ENCODE measurements at regions not wholly inside any gene's neighbourhood (a gene's known extent, or its start where the extent isn't known, plus 50 kb on each side); places are given as distances from the start of the nearest gene placed in this dataset.

DNA sequence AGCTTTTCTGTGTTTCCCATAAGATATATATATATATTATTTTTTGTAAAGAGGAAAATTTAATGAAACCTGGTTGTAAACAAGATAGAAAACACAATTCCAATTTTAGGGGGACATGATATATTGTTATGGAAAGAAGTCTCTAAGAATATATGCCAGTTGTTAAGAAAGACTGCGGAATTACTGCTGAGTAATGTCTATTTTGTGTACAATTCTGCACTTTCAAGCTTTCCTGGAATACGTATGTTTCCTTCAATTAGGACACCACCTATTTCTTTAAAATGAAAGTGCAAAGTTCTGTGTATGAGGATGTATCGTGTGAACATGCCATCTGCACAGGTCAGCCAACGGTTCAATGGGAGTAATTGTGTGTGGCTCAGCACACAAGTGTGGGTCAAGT, 760.2 kb downstream of the BRD1 start:
- FAIRE-seq: no peak
- TF ChIP-seq, protein P1, sequence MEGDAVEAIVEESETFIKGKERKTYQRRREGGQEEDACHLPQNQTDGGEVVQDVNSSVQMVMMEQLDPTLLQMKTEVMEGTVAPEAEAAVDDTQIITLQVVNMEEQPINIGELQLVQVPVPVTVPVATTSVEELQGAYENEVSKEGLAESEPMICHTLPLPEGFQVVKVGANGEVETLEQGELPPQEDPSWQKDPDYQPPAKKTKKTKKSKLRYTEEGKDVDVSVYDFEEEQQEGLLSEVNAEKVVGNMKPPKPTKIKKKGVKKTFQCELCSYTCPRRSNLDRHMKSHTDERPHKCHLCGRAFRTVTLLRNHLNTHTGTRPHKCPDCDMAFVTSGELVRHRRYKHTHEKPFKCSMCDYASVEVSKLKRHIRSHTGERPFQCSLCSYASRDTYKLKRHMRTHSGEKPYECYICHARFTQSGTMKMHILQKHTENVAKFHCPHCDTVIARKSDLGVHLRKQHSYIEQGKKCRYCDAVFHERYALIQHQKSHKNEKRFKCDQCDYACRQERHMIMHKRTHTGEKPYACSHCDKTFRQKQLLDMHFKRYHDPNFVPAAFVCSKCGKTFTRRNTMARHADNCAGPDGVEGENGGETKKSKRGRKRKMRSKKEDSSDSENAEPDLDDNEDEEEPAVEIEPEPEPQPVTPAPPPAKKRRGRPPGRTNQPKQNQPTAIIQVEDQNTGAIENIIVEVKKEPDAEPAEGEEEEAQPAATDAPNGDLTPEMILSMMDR (IDR thresholded peaks at IDR 0.05; ENCODE audit: insufficient read depth, low read length, severe bottlenecking): no peak
- H3K4me3 ChIP-seq (ENCODE audit: low read depth, low read length): no peak overlapping the region
- DNase-seq (ENCODE audit: low read depth): no peak
- H3K27me3 ChIP-seq (ENCODE audit: control insufficient read depth, insufficient read depth, low read length): no peaks in the 10 kb centered on the region
- no peaks in the 10 kb centered on the region for H3K36me3 ChIP-seq (ENCODE audit: control insufficient read depth, insufficient read depth, low read length)

- FAIRE-seq: no peak
- H3K27me3 ChIP-seq (ENCODE audit: control insufficient read depth, insufficient read depth, low read length): no peaks in the 10 kb centered on the region
- TF ChIP-seq, protein P1 (IDR thresholded peaks at IDR 0.05; ENCODE audit: insufficient read depth, low read length, severe bottlenecking): no peak
- DNase-seq (ENCODE audit: low read depth): no peak
- H3K36me3 ChIP-seq (ENCODE audit: control insufficient read depth, insufficient read depth, low read length): no peaks in the 10 kb centered on the region
- no peak overlapping the region for H3K4me3 ChIP-seq (ENCODE audit: low read depth, low read length)
These were observed 761.1 kb downstream of the BRD1 start for GRCh38 chr22:49066619-49067018.

DNA sequence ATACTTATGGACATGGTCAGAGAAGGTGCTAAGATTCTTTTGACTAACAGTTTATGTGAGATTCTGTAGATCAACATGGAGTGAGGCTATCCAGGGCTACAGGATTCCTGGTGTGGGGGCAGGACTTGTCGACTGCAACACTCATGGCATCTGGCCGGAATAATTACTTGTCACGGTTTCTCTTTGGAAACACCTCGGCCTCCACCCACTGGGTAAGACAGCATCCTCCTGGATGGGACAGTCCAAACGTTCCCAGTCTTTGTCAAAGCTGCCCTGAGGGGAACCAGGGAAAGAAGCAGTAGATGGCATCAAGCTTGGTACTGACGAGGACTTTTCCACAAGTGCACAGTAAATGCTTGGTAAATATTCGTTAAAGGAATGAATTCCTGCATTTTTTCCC, 762.8 kb downstream of the BRD1 start:
- Histone ChIP-seq H3K36me3 (ENCODE audit: control insufficient read depth, insufficient read depth, low read length) (no peaks in the 10 kb centered on the region), H3K4me3 (ENCODE audit: low read depth, low read length) (no peak overlapping the region), H3K27me3 (ENCODE audit: control insufficient read depth, insufficient read depth, low read length) (no peaks in the 10 kb centered on the region)
- TF ChIP-seq, protein P1 (IDR thresholded peaks at IDR 0.05; ENCODE audit: insufficient read depth, low read length, severe bottlenecking): no peak
- no peak for DNase-seq (ENCODE audit: low read depth)
- no peak for FAIRE-seq

DNA sequence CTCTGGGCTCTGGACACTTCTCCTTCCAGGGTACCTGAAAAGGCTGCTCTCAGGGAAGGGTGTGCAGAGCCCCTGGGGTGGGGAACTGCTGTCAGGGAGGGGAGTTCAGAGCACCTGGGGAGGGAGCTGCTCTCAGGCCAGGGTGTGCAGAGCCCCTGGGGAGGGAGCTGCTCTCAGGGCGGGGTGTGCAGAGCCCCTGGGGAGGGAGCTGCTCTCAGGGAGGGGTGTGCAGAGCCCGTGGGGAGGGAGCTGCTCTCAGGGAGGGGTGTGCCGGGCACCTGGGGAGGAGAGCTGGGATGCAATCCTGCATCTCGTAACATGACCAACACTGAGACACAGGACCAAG, 764.2 kb downstream of the BRD1 start:
- DNase-seq (ENCODE audit: low read depth) (no peak), FAIRE-seq (no peak)
- Histone ChIP-seq H3K27me3 (ENCODE audit: control insufficient read depth, insufficient read depth, low read length) (no peaks in the 10 kb centered on the region), H3K36me3 (ENCODE audit: control insufficient read depth, insufficient read depth, low read length) (no peaks in the 10 kb centered on the region), H3K4me3 (ENCODE audit: low read depth, low read length) (no peak overlapping the region)
- TF ChIP-seq, protein P1 (IDR thresholded peaks at IDR 0.05; ENCODE audit: insufficient read depth, low read length, severe bottlenecking): no peak

DNA sequence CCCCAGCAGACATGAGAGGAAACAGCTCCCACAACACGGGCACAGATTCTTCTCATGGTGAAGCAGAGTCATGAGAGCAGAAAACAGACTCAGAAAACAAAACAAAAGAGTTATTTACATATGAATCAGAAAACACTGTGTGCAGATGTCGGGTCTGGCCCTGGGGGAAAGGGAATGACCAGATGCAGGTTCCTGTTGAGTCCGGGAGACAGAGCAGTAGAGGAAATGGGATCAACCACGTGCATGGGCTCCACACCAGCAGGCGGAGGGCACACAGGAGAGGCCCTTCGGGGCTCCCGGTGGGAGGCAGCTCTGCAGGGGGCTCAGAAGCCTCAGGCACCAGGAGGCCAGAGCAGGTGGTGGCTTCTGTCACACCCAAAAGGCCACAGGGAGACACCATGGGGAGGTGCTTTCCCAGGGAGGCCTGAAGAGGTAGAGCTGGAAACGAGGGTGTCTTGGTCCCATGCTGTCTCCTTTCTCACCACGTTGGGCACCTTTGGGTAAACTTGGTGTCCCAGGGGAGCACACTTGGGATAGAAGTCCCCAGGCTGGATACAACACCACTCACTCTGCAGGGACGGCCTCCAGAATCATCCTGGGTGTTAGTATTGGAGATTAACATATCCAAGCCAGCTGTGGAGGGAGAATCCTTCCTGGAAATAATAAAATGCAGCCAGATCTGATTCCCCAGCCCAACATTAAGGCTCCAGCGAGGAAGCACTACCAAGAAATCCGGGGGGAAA, 764.7 kb downstream of the BRD1 start:
- Histone ChIP-seq H3K4me3 (ENCODE audit: low read depth, low read length) (no peak overlapping the region), H3K36me3 (ENCODE audit: control insufficient read depth, insufficient read depth, low read length) (no peaks in the 10 kb centered on the region), H3K27me3 (ENCODE audit: control insufficient read depth, insufficient read depth, low read length) (no peaks in the 10 kb centered on the region)
- DNase-seq (ENCODE audit: low read depth) (no peak), FAIRE-seq (no peak)
- TF ChIP-seq, protein P1 (IDR thresholded peaks at IDR 0.05; ENCODE audit: insufficient read depth, low read length, severe bottlenecking): no peak

Measured in bronchial epithelial cell (primary cell).